H9 (cell line): ENCODE measurements at regions not wholly inside any gene's neighbourhood (a gene's known extent, or its start where the extent isn't known, plus 50 kb on each side); places are given as distances from the start of the nearest gene placed in this dataset.

Experiments used
- DNase-seq: peaks from one replicate; pipeline ENCODE4 v3.0.0-alpha.2; 2017
- H2AFZ ChIP-seq: one replicate; pipeline ENCODE4 v1.6.1; 2013; ENCODE audit warnings: mild to moderate bottlenecking, low read length, control low read depth, moderate library complexity
- H2AK5ac ChIP-seq: 2 replicates; pipeline ENCODE4 v1.6.1; 2013; ENCODE audit warnings: low read length, control low read depth, mixed read lengths; ENCODE audit not compliant: insufficient read length
- H2BK120ac ChIP-seq: one replicate; pipeline ENCODE4 v1.6.1; 2013; ENCODE audit warnings: low read depth, mild to moderate bottlenecking, low read length, control low read depth, inconsistent platforms; ENCODE audit not compliant: poor library complexity, severe bottlenecking
- H2BK12ac ChIP-seq: 2 replicates; pipeline ENCODE4 v1.6.1; 2013; ENCODE audit warnings: low read length, control low read depth, mixed read lengths, low read depth; ENCODE audit not compliant: insufficient read length
- H2BK15ac ChIP-seq: 2 replicates; pipeline ENCODE4 v1.6.1; 2013; ENCODE audit warnings: low read depth, low read length, control low read depth
- H2BK20ac ChIP-seq: one replicate; pipeline ENCODE4 v1.6.1; 2013; ENCODE audit warnings: low read depth, mild to moderate bottlenecking, low read length, control low read depth, inconsistent platforms; ENCODE audit not compliant: poor library complexity, severe bottlenecking
- H2BK5ac ChIP-seq: 2 replicates; pipeline ENCODE4 v1.6.1; 2013; ENCODE audit warnings: low read length, control low read depth, mixed read lengths; ENCODE audit not compliant: insufficient read length
- H3K14ac ChIP-seq: 2 replicates; pipeline ENCODE4 v1.6.1; 2013; ENCODE audit warnings: low read length, control low read depth; ENCODE audit not compliant: insufficient read depth
- H3K18ac ChIP-seq: 2 replicates; pipeline ENCODE4 v1.6.1; 2013; ENCODE audit warnings: low read depth, mild to moderate bottlenecking, mixed read lengths, low read length, control low read depth; ENCODE audit not compliant: insufficient read length
- H3K23ac ChIP-seq: 2 replicates; pipeline ENCODE4 v1.6.1; 2013; ENCODE audit warnings: low read length, control low read depth, mixed read lengths, low read depth; ENCODE audit not compliant: insufficient read length
- H3K23me2 ChIP-seq: 2 replicates; pipeline ENCODE4 v1.6.1; 2013; ENCODE audit warnings: low read depth, mild to moderate bottlenecking, mixed read lengths, low read length, control low read depth; ENCODE audit not compliant: insufficient read length, poor library complexity, severe bottlenecking
- H3K27ac ChIP-seq: 2 replicates; pipeline ENCODE4 v1.5.1; 2013; ENCODE audit warnings: low read length, control low read depth, mixed read lengths, low read depth; ENCODE audit not compliant: insufficient read length
- H3K27me3 ChIP-seq: 2 replicates; pipeline ENCODE4 v1.6.1; 2013; ENCODE audit warnings: low read length, control low read depth, inconsistent platforms; ENCODE audit not compliant: insufficient read depth
- H3K4ac ChIP-seq: 2 replicates; pipeline ENCODE4 v1.6.1; 2013; ENCODE audit warnings: low read depth, mild to moderate bottlenecking, control low read depth, inconsistent platforms, low read length, moderate library complexity
- H3K4me1 ChIP-seq: 2 replicates; pipeline ENCODE4 v1.6.1; 2013; ENCODE audit warnings: low read length, control low read depth, inconsistent platforms; ENCODE audit not compliant: insufficient read depth
- H3K4me2 ChIP-seq: 2 replicates; pipeline ENCODE4 v1.6.1; 2013; ENCODE audit warnings: low read length, control low read depth, mixed read lengths; ENCODE audit not compliant: insufficient read length, insufficient read depth
- H3K56ac ChIP-seq: 2 replicates; pipeline ENCODE4 v1.6.1; 2013; ENCODE audit warnings: low read depth, mild to moderate bottlenecking, mixed read lengths, low read length, control low read depth; ENCODE audit not compliant: insufficient read length
- H3K79me1 ChIP-seq: 2 replicates; pipeline ENCODE4 v1.6.1; 2013; ENCODE audit warnings: low read depth, mild to moderate bottlenecking, moderate library complexity, low read length, control low read depth, inconsistent platforms; ENCODE audit not compliant: insufficient read depth, poor library complexity, severe bottlenecking
- H3K79me2 ChIP-seq: 2 replicates; pipeline ENCODE4 v1.6.1; 2013; ENCODE audit warnings: low read length, control low read depth, inconsistent platforms; ENCODE audit not compliant: insufficient read depth
- H3K9ac ChIP-seq: 2 replicates; pipeline ENCODE4 v1.6.1; 2013; ENCODE audit warnings: low read length, control low read depth, mixed read lengths; ENCODE audit not compliant: insufficient read length; ENCODE audit errors: extremely low read depth
- H3K9me3 ChIP-seq: one replicate; pipeline ENCODE4 v1.6.1; 2013; ENCODE audit warnings: low read depth, low read length, inconsistent platforms; ENCODE audit not compliant: control insufficient read depth
- H3T11ph ChIP-seq: one replicate; pipeline ENCODE4 v1.6.1; 2013; ENCODE audit warnings: mild to moderate bottlenecking, low read length, control low read depth, inconsistent platforms
- H4K20me1 ChIP-seq: one replicate; pipeline ENCODE4 v1.6.1; 2013; ENCODE audit not compliant: control insufficient read depth, insufficient read length, insufficient read depth
- H4K5ac ChIP-seq: 2 replicates; pipeline ENCODE4 v1.6.1; 2013; ENCODE audit warnings: low read depth, mild to moderate bottlenecking, mixed read lengths, low read length, control low read depth; ENCODE audit not compliant: insufficient read length
- H4K8ac ChIP-seq: replicated peaks from 2 replicates; pipeline ENCODE4 v1.6.1; 2013; ENCODE audit warnings: low read length, control low read depth, mixed read lengths, low read depth; ENCODE audit not compliant: insufficient read length
- H4K91ac ChIP-seq: 2 replicates; pipeline ENCODE4 v1.6.1; 2013; ENCODE audit warnings: low read depth, mild to moderate bottlenecking, moderate library complexity, mixed read lengths, low read length, control low read depth; ENCODE audit not compliant: insufficient read length
- H3K27ac Mint-ChIP-seq, 3 experiments: 2 replicates in 2 of 3; 3 replicates in 1 of 3; pipeline ENCODE4 v1.8.0; 2020 to 2021; ENCODE audit warnings: mixed read lengths in 3 of 3, mild to moderate bottlenecking in 1 of 3, moderate library complexity in 1 of 3
- H3K27me3 Mint-ChIP-seq: 2 replicates; pipeline ENCODE4 v1.8.0; 2021; ENCODE audit warnings: low read depth, mild to moderate bottlenecking, moderate library complexity, mixed read lengths
- H3K36me3 Mint-ChIP-seq, 3 experiments: 2 replicates in 2 of 3; 3 replicates in 1 of 3; pipeline ENCODE4 v1.8.0; 2020 to 2021; ENCODE audit warnings: low read depth in 3 of 3, mixed read lengths in 3 of 3; ENCODE audit not compliant: insufficient read depth in 1 of 3
- H3K4me1 Mint-ChIP-seq, 2 experiments: 2 replicates each; pipeline ENCODE4 v1.8.0; 2020; ENCODE audit warnings: mixed read lengths in 2 of 2
- H3K4me3 Mint-ChIP-seq, 2 experiments: 2 replicates in 1 of 2; 3 replicates in 1 of 2; pipeline ENCODE4 v1.8.0; 2020 to 2021; ENCODE audit warnings: mild to moderate bottlenecking in 2 of 2, mixed read lengths in 2 of 2, moderate library complexity in 1 of 2
- H3K9me3 Mint-ChIP-seq, 2 experiments: 2 replicates in 1 of 2; 3 replicates in 1 of 2; pipeline ENCODE4 v1.8.0; 2020; ENCODE audit warnings: mild to moderate bottlenecking in 2 of 2, mixed read lengths in 2 of 2, moderate library complexity in 1 of 2
- CTCF ChIP-seq: fragments of 200-600 bp; sonication (generic); conservative IDR thresholded peaks from 3 replicates; pipeline ENCODE4 v1.8.0; 2021; ENCODE audit warnings: antibody characterized with exemption, mild to moderate bottlenecking
- WGBS: extraction: QIAGEN DNeasy Blood & Tissue Kit; methylation state at CpG from one replicate; pipeline ENCODE4 v1.1.7; 2013; ENCODE audit warnings: missing lambda C conversion rate, low lambda C conversion rate, mixed read lengths; ENCODE audit not compliant: insufficient read length; ENCODE audit errors: extremely low coverage; 5-methylcytosine and 5-hydroxymethylcytosine counted together

GRCh38 chr2:36301843-36302242 lies 53.7 kb upstream of the CRIM1 start:
- H2BK20ac ChIP-seq = no peak overlapping the region
- H3K9me3 ChIP-seq = no peaks in the 10 kb centered on the region
- no peak overlapping the region for H4K91ac ChIP-seq
- no peaks in the 10 kb centered on the region for H3K4me1 ChIP-seq
- no peak overlapping the region for H3K4me2 ChIP-seq
- no peak overlapping the region for H2BK5ac ChIP-seq
- H3T11ph ChIP-seq = no peak overlapping the region
- H2AK5ac ChIP-seq = no peak overlapping the region
- WGBS = no CpG with 5 or more reads among the region's 5 CpGs
- H3K9ac ChIP-seq = no peak overlapping the region
- no peaks in the 10 kb centered on the region for H3K23me2 ChIP-seq
- no peak overlapping the region for H2BK12ac ChIP-seq
- H3K18ac ChIP-seq = no peak overlapping the region
- no peaks in the 10 kb centered on the region for H3K79me2 ChIP-seq
- H3K4me1 Mint-ChIP-seq = peaks cover 0 to 11% of the 10 kb centered on the region in 2 experiments; a peak in 2 of 4 replicates
- H3K27me3 ChIP-seq = no peaks in the 10 kb centered on the region
- no peak overlapping the region for H3K14ac ChIP-seq
- no peaks in the 10 kb centered on the region for H3K27me3 Mint-ChIP-seq
- H3K79me1 ChIP-seq = no peaks in the 10 kb centered on the region
- no peak overlapping the region for H2BK15ac ChIP-seq
- H4K5ac ChIP-seq = no peak overlapping the region
- H3K27ac ChIP-seq = no peak overlapping the region
- no peak overlapping the region for H3K27ac Mint-ChIP-seq
- no peak overlapping the region for H3K4me3 Mint-ChIP-seq
- no peak for DNase-seq
- H3K4ac ChIP-seq = no peak overlapping the region
- H4K8ac ChIP-seq = no peak overlapping the region
- TF ChIP-seq CTCF = no peak
- H2BK120ac ChIP-seq = no peak overlapping the region
- no peak overlapping the region for H3K23ac ChIP-seq
- peaks cover 0 to 5% (median 1%) of the 10 kb centered on the region in 3 experiments; a peak in 3 of 7 replicates for H3K36me3 Mint-ChIP-seq
- no peak overlapping the region for H3K56ac ChIP-seq
- H2AFZ ChIP-seq = no peak overlapping the region
- peaks cover 0 to 2% of the 10 kb centered on the region in 2 experiments; a peak in 2 of 5 replicates for H3K9me3 Mint-ChIP-seq
- no peaks in the 10 kb centered on the region for H4K20me1 ChIP-seq
